Iris pigment epithelial cell (primary cell): ENCODE measurements at regions not wholly inside any gene's neighbourhood (a gene's known extent, or its start where the extent isn't known, plus 50 kb on each side); places are given as distances from the start of the nearest gene placed in this dataset.
"Not testable (repeated sequence)": the region's sequence is repeated elsewhere in the genome, so short reads cannot be mapped to it uniquely, and the experiment has no call there.

Experiments used
- DNase-seq: peaks from one replicate; pipeline ENCODE4 v3.0.0-alpha.2; 2011; ENCODE audit warnings: low read depth

DNA sequence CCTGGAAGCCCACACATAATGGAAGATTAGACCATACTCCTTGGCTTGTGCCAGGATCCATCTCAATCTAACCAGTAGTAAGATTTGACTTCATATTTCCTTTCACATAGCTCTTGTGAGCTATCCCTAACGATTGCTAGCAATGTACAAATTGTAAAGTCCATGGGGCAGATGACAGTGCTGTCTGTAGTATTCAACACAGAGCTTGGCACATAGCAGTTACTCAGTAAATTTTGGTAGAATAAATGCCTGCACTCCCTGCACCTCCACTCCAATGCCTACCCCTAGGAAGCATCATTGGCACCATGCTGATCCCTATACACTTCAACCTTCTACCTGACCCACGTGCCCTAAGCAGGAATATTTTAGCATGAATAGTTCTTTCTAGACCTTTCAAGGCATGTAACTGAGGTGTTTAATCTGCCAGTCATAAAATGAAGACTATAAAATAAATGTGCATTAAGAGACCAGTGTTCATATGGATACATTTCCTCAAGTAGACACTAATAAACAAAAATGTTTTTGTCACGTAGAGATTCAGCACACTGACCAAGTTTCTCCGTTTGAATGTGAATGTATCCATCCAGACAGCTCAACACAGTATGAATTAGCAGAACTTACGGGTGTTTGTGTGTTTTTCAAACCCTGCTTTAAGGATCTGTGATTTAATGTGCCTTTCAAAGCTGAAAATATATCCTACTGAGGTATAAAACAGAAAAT is 98.8 kb downstream of the BMP4 start:
- no peak for DNase-seq

DNA sequence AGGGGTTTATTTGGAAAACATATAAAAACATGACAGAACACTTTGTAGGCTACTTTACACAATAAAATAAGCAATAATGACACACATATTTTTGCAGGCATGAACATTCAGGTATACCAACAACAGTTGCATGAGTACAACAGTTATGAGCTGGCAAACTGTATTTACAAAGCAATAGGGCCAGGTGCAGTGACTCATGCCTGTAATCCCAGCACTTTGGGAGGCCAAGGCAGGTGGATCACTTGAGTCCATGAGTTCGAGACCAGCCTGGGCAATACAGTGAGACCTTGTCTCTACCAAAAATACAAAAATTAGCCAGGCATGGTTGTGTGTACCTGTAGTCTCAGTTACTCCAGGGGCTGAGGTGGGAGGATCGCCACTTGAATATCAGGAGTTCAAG is 101.1 kb downstream of the BMP4 start:
- DNase-seq: no peak

- no peak for DNase-seq
Observed at GRCh38 chr14:53855127-53855526, 101.5 kb downstream of the BMP4 start.

- DNase-seq: no peak
Observed at GRCh38 chr14:53851394-53852090, 105.1 kb downstream of the BMP4 start.

DNA sequence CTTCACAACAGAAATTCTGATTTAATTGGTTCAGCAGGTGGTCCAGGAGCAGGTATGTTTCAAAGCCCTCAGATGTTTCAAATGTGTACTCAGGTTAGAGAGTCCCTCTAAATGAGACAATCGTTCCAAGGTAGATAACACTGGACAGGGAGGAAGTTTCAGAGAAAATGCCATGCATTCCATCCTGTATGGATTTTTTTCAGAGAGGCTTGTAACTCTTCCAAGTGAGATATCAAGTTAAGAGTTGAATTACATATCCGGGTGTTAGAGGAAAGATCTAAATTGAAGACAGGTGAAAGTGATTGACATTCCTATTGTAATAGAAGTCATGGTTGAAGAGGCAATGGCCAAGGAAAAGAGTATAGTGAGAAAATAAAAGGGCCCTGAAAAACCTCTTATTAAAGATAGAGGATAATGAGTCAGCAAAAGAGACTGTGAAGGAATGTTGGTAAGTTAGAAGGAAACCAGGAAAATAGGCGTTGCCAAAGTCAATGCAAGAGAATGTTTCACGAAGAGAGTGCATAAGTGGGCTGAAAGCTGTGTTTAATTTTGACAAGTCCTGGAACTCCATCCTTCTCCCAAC is 105.8 kb downstream of the BMP4 start:
- DNase-seq: peak; percentile 66

GRCh38 chr14:53849549-53849948 is 107.1 kb downstream of the BMP4 start:
- no peak for DNase-seq

DNA sequence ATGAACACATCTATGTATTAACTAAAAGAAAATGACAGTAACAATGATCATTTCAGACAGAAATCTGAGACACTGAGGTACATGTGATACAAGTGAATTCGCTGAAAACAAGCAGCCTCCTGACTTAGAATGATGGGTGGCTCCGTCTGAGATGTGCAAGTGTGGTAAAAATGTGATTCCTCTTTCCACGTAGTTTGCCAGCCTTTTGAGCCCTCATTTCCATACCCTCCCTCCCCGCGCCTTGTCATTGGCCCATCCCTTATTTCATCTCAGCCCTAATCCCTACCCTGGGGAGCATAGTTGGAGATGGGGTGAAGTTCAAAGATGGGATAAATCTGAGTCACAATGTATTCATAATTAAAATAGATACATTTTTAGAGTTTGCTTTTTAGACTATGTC is 107.8 kb downstream of the BMP4 start:
- DNase-seq: no peak

DNA sequence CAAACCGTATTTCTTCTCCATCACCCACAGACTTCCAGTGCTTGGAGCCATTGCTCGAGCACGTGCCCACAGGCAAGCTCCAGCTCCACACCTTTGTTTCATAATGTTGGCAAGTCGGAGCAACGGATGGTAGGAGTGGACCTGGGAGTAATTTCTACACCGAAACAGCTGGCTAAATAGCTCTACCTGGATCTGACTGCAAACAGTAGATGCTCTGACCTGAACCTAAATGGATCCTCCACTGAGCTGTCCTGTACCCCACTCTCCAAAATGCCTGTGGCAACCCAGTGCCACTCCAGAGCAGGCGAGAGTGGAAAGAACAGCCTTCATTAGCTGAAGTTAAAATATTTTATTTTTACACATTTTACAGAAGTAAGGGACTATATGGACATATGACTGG is 108.7 kb downstream of the BMP4 start:
- no peak for DNase-seq

GRCh38 chr14:53847057-53847456 is 109.6 kb downstream of the BMP4 start:
- DNase-seq: no peak

- DNase-seq: peak; percentile 32
Observed at GRCh38 chr14:53845813-53846693, 110.6 kb downstream of the BMP4 start.

GRCh38 chr14:53842938-53843337 is 113.7 kb downstream of the BMP4 start:
- DNase-seq: peak; percentile 91

DNA sequence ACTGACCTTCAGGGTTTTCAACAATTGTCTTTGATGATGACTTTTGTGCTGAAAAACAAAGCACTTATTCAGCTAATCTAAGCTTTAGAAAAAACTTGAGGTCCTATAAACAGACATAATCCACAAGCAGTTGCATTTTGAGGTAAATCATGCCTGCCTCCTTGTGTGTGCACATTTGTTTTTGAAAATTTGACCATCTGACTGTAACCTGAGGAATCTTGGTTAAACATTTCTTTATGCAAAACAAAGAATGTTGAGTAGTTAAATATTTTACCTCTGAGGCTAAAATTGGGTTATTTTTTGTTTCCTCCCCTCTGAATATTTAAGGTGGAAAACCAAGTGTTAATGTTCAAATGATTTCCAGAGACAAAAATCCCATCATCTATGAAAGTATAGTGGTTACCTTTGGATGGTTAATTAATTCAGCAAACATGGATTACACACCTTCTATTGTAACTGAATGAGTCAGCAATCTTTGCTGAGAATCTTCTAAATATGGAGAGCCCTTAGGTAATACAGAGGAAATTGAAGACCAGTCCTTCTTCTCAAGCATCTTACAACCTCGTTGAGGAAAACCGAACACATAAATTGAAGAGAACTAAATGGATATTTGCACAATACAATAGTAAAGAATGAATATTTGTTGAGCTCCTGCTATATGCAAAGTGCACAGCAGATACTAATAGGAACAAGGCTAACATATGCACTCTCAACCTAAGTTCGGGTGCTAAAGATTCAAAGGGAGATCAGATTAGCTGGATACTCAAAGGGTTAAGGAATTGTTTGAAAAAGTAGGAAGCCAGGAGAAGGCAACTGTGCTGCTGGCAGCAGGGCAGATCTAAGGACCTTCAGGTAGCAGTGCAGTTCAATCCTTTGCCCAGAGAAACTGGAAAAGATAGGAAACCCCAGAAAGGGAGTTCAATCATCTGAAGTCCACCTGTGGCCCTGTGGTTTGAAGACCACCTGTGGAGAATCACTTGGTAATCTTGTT is 115.2 kb downstream of the BMP4 start:
- no peak for DNase-seq

- peak; percentile 46 for DNase-seq
Observed at GRCh38 chr14:53840444-53840843, 116.2 kb downstream of the BMP4 start.

- no peak for DNase-seq
Observed at GRCh38 chr14:53838374-53838773, 118.3 kb downstream of the BMP4 start.

DNA sequence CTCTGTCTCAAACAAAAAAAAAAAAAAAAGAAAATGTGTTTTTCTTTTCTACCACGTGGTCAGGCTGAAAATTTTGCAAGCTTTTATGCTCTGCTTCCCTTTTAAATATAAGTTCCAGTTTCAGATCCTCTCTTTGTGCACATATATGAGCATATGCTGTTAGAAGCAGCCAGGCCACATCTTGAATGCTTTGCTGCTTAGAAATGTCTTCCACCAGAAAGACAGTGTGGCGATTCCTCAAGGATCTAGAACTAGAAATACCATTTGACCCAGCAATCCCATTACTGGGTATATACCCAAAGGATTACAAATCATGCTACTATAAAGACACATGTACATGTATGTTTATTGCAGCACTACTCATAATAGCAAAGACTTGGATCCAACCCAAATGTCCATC is 119.0 kb downstream of the BMP4 start:
- not testable (repeated sequence) for DNase-seq

DNA sequence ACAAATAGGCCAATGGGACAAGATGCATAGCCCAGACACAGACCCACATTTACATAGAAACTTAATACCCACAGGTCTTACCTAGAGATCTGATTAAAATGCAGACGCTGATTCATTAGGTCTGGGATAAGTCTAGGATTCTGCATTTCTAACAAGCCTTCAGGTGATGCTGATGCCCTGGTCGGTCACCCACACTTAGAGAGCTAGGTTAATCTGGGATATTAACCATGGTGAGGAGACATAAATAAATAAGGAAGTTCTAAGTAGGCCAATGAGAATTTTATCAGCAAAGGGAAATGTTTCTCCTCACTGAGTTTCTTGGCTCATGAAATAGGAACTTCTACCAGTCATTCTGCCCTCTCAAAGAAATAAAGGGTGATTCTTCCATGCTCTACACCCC is 120.1 kb downstream of the BMP4 start:
- DNase-seq: no peak

- DNase-seq: no peak
Observed at GRCh38 chr14:53828820-53829219, 127.8 kb downstream of the BMP4 start.

DNA sequence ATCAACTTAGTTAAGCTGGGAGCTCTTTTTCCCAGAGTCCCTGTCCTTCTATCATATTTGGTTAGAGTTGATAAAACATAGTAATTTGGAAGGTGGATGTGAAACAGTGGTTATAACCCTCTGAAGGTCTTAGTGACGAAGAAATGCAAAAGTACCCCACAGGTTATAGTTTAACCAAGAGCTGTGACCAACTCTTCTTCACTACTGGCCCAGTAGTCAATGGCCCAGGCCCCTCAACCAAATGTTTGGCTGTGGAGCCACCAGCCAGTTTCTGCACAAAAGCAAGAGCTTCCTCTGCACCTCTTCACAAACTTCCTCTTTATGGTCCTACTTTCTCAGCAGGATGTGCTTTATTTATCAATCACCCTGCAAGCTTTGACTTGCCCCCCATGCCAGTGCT is 132.6 kb downstream of the BMP4 start:
- no peak for DNase-seq

GRCh38 chr14:53814392-53814791 is 142.2 kb downstream of the BMP4 start:
- no peak for DNase-seq

- no peak for DNase-seq
Observed at GRCh38 chr14:53810221-53810620, 146.4 kb downstream of the BMP4 start.

DNA sequence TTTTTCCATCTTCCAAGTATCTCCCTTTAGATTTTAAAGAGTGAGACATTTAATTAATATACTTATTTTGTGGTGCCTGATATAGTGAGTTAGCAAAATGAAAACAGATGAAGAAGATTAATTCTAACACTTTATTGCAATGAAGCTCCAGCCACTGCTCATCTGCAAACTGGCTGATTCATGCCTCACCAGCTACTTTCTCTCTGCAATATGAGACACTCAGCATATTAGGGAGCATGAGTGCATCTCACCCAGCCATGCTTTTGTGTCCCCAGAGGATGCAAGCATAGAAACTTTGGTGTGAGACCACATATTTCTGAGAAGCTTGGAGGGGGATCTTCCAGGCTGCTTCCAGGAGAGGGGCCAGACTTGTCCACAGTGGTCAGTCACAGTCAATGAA is 148.6 kb downstream of the BMP4 start:
- DNase-seq: peak; percentile 3
